LNCAP (cell line): ENCODE measurements at regions not wholly inside any gene's neighbourhood (a gene's known extent, or its start where the extent isn't known, plus 50 kb on each side); places are given as distances from the start of the nearest gene placed in this dataset.

ENCODE experiments used
- TF ChIP-seq, protein P1 (sequence below): fragments of 450-650 bp; IDR thresholded peaks from 2 replicates; pipeline ENCODE4 v1.5.1; 2017; ENCODE audit warnings: mild to moderate bottlenecking

DNA sequence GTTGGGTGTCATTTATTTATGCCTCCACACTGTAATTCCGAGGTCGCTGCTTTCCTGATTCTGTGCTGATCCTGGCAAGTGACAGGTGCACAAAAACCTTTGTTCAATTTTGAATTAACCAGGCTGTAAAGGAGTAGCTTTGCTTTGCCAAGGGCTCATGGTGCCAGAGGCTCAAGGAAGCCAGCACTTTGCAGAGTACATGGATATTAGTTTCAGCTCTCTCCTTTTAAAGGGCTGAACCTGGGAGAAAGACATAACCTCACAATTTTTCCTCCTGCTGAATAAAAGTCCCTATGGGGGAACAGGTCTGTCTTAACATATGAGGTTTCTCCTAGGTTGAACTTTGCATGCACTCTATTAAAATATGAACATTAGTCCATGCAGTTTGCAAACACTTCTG is 227.6 kb upstream of the WSB1 start:
- TF ChIP-seq, protein P1, sequence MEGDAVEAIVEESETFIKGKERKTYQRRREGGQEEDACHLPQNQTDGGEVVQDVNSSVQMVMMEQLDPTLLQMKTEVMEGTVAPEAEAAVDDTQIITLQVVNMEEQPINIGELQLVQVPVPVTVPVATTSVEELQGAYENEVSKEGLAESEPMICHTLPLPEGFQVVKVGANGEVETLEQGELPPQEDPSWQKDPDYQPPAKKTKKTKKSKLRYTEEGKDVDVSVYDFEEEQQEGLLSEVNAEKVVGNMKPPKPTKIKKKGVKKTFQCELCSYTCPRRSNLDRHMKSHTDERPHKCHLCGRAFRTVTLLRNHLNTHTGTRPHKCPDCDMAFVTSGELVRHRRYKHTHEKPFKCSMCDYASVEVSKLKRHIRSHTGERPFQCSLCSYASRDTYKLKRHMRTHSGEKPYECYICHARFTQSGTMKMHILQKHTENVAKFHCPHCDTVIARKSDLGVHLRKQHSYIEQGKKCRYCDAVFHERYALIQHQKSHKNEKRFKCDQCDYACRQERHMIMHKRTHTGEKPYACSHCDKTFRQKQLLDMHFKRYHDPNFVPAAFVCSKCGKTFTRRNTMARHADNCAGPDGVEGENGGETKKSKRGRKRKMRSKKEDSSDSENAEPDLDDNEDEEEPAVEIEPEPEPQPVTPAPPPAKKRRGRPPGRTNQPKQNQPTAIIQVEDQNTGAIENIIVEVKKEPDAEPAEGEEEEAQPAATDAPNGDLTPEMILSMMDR: no peak

DNA sequence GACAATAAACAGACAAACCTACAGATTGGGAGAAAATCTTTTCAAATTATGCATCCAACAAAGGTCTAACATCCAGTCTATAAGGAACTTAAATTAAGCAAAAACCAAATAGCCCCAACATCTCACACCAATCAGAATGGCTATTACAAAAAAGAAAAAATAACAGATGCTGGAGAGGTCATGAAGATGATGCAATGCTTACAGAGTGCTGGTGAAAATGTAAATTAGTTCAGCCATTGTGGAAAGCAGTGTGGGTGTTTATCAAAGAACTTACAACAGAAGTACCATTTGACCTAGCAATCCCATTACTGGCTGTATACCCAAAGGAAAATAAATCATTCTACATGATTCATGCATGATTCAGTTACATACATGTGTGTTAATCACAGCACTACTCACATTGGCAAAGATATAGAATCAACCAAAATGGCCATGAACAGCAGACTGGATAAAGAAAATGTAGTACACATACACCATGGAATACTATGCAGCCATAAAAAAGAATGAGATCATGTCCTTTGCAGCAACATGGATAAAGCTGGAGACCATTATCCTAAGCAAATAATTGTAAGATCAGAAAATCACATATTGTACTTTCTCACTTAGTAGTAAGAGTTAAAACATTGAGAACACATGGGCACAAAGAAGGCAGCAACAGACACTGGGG is 223.9 kb upstream of the WSB1 start:
- TF ChIP-seq, protein P1: no peak

DNA sequence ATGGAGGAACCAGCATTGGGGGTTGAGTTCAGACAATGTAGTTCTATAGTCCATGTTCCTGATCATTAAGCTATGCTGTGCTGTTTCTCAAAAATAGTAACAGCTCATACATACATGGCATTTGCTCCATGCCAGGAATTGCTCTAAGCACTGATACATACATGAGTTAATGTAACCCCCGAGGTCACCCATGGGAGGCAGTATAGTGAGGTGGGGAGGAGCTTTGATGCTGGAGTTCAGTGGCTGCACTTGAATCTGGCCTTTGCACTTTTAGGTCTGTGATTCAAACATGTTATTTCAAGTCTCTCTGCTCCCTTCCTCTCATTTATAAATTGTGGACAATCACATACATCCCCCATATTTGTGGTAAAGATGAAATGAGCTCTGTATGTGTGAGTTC is 223.1 kb upstream of the WSB1 start:
- TF ChIP-seq, protein P1: no peak

DNA sequence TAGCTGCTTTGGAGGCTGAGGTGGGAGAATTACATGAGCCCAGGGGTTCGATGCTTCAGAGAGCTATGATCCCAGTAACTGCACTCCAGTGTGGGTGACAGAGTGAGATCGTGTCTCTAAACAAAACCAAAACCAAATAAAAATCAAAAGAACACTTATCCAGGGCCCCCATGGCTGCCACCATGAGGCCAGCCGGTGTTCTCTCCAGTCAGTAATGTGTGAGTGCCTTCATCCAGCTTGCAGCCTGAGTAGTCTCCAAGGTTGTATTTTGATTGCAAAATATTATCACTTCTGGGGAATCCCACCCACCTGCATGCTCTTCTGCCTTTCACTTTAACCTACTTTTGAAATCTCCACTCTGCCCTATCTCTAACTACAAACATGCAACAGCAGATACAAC is 221.0 kb upstream of the WSB1 start:
- TF ChIP-seq, protein P1: no peak

DNA sequence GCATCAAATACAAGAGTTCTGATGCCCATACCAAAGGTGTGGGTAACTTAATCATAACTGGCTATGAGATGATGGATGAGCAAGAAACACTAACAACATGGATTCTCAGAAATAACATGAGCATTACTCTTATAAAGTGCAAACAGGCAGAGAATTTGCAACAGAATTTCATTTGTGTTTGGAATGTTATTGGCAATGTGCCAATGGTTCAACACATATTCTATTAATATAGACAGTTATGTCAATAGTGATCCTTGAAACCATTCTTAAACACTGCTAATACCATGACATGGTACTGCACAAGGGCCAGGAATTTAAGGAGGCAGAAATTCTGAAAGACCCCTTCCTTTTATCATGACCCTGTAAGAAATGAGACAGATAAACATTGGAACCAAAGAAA is 217.1 kb upstream of the WSB1 start:
- TF ChIP-seq, protein P1: no peak

DNA sequence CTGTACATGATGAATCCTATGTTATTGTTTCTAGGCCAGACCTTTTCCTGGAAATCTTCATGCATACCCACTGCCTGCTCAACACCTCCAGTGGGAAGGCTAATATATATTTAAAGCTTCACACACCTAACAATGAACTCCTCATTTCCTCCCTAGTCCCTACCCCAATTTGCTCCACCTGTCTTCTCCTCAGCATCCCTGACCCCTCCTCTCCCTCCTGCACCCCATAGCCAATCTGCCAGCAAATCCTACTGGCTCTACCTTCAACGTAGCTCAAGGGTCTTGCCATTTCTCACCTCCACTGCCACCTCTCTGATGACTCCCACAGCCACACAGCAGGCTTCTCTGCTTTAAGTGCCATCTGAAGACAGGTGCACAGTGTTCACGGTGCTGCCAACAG is 215.6 kb upstream of the WSB1 start:
- TF ChIP-seq, protein P1: no peak

DNA sequence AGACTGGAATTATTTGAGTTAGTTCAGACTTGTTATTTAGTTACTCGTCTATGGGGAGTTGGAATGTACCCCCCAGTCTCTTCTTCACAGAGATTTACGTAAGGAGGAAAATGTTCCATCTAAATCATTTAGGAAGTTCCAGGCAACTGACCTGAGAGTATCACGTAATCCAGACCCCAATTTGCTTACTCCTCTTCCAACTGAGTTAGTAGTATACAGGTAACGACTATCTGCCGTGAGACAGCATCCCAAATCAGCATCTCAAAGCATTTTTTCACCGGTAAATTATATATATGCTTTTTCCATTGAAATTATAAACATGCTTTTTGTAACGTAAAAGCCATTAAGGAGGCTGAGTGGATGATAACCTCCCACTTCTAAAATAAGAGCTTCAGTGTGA is 214.3 kb upstream of the WSB1 start:
- TF ChIP-seq, protein P1: no peak

DNA sequence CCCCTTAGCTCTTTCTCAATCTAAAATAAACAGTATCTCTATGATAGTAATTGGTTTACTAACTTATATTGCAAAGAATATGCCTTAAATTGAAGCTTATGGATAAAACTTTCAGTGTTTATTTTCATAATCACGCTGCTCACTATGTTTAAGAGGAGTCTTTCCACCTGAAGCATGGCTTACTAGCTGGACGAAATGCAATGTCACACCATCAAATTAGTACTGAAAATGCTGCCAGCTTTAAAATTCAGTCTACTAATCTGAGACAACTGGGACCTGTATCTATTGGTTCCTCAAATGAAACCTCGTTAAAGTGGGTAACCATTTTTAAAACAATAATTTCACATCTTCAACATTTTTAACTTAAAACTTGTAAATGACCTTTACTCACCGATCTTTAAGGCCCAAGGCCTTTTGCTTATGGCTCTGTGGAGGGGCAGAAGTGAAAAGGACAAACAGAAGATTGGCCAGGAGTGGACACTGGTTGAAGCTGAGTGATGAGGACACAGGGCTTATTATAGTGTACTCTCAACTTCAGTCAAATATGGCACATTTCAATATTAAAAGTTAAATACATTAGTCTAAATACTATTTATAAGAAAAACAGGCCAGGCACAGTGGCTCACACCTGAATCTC is 212.8 kb upstream of the WSB1 start:
- TF ChIP-seq, protein P1: no peak
